HG03066 (cell line): ENCODE measurements at regions not wholly inside any gene's neighbourhood (a gene's known extent, or its start where the extent isn't known, plus 50 kb on each side); places are given as distances from the start of the nearest gene placed in this dataset.

Experiments used
- ATAC-seq: cut with Tn5 transposase; IDR thresholded peaks from one replicate; pipeline ENCODE4 v1.9.1; 2021; ENCODE audit warnings: low read depth; ENCODE audit not compliant: unreplicated experiment

- ATAC-seq, result no peak
These were observed 926.4 kb downstream of the MAT2B start for GRCh38 chr5:164431634-164432304.

GRCh38 chr5:164433106-164433870, 927.9 kb downstream of the MAT2B start:
- no peak for ATAC-seq

- no peak for ATAC-seq
These were observed 930.2 kb downstream of the MAT2B start for GRCh38 chr5:164435576-164435975.

GRCh38 chr5:164439799-164440198, 934.4 kb downstream of the MAT2B start:
- ATAC-seq, result no peak

- ATAC-seq, result no peak
These were observed 944.0 kb downstream of the MAT2B start for GRCh38 chr5:164449460-164449859.

GRCh38 chr5:164466033-164466432, 960.6 kb downstream of the MAT2B start:
- no peak for ATAC-seq

GRCh38 chr5:164470312-164470711, 964.9 kb downstream of the MAT2B start:
- ATAC-seq, result no peak

GRCh38 chr5:164472165-164472564, 966.7 kb downstream of the MAT2B start:
- ATAC-seq, result no peak

- no peak for ATAC-seq
These were observed 970.0 kb downstream of the MAT2B start for GRCh38 chr5:164475339-164475977.

GRCh38 chr5:164481270-164481669, 975.9 kb downstream of the MAT2B start:
- no peak for ATAC-seq

- no peak for ATAC-seq
These were observed 976.9 kb downstream of the MAT2B start for GRCh38 chr5:164482351-164482750.

GRCh38 chr5:164484948-164485347, 979.5 kb downstream of the MAT2B start:
- ATAC-seq, result no peak

GRCh38 chr5:164487939-164488338, 982.5 kb downstream of the MAT2B start:
- ATAC-seq, result no peak

- no peak for ATAC-seq
These were observed 992.1 kb downstream of the MAT2B start for GRCh38 chr5:164497311-164498064.

GRCh38 chr5:164498438-164498837, 993.0 kb downstream of the MAT2B start:
- ATAC-seq, result no peak

- ATAC-seq, result no peak
These were observed 995.4 kb downstream of the MAT2B start for GRCh38 chr5:164500856-164501255.

- ATAC-seq, result no peak
These were observed 995.9 kb downstream of the MAT2B start for GRCh38 chr5:164501344-164501743.

- no peak for ATAC-seq
These were observed 998.8 kb downstream of the MAT2B start for GRCh38 chr5:164504141-164504772.

- no peak for ATAC-seq
These were observed 1000.4 kb downstream of the MAT2B start for GRCh38 chr5:164505791-164506190.

GRCh38 chr5:164518067-164518740, 1012.8 kb downstream of the MAT2B start:
- no peak for ATAC-seq
